ENCODE measurements at regions not wholly inside any gene's neighbourhood (a gene's known extent, or its start where the extent isn't known, plus 50 kb on each side); places are given as distances from the start of the nearest gene placed in this dataset.

- no peaks in the 10 kb centered on the region for H3K27me3 ChIP-seq (replicated peaks; ENCODE audit: insufficient read depth, low read depth, low read length, poor library complexity)
- TF ChIP-seq EZH2 (IDR thresholded peaks at IDR 0.05; ENCODE audit: borderline replicate concordance, low read depth, low read length, poor library complexity, severe bottlenecking) (no peak), CTCF (conservative IDR thresholded peaks at IDR 0.05; ENCODE audit: low read depth, low read length) (no peak)
- no peak overlapping the region for H3K4me3 ChIP-seq (ENCODE audit: low read depth, low read length, poor library complexity, severe bottlenecking)
- no peaks in the 10 kb centered on the region for H3K4me1 ChIP-seq (ENCODE audit: insufficient read depth, low read length, poor library complexity, severe bottlenecking)
- intact Hi-C loops (cut with micrococcal nuclease; ENCODE audit: unreplicated experiment) = no loop called here
- no peak overlapping the region for H3K27ac ChIP-seq (ENCODE audit: low read depth, low read length, poor library complexity, severe bottlenecking)
- POLR2A ChIA-PET (ENCODE audit: low non-redundant PET) = no interaction called here
- no peaks in the 10 kb centered on the region for H3K9me3 ChIP-seq (ENCODE audit: low read depth, low read length, poor library complexity, severe bottlenecking)
- no peak for DNase-seq (ENCODE audit: low spot score)
- no peaks in the 10 kb centered on the region for H3K36me3 ChIP-seq (ENCODE audit: insufficient read depth, low read length, poor library complexity, severe bottlenecking)
- CTCF ChIA-PET = no interaction called here
- BruUV-seq (replicated peaks) = no TSS peak
Observed at GRCh38 chr17:34782271-34782670, 179.0 kb downstream of the CCT6B start.

GRCh38 chr17:34781571-34782108 lies 179.6 kb downstream of the CCT6B start:
- no peaks in the 10 kb centered on the region for H3K36me3 ChIP-seq (ENCODE audit: insufficient read depth, low read length, poor library complexity, severe bottlenecking)
- no peaks in the 10 kb centered on the region for H3K9me3 ChIP-seq (ENCODE audit: low read depth, low read length, poor library complexity, severe bottlenecking)
- no peaks in the 10 kb centered on the region for H3K4me1 ChIP-seq (ENCODE audit: insufficient read depth, low read length, poor library complexity, severe bottlenecking)
- H3K4me3 ChIP-seq (ENCODE audit: low read depth, low read length, poor library complexity, severe bottlenecking) = no peak overlapping the region
- DNase-seq (ENCODE audit: low spot score) = peak; percentile 49
- CTCF ChIA-PET = no interaction called here
- no TSS peak for BruUV-seq (replicated peaks)
- no peak overlapping the region for H3K27ac ChIP-seq (ENCODE audit: low read depth, low read length, poor library complexity, severe bottlenecking)
- H3K27me3 ChIP-seq (replicated peaks; ENCODE audit: insufficient read depth, low read depth, low read length, poor library complexity) = no peaks in the 10 kb centered on the region
- POLR2A ChIA-PET (ENCODE audit: low non-redundant PET) = no interaction called here
- TF ChIP-seq CTCF (conservative IDR thresholded peaks at IDR 0.05; ENCODE audit: low read depth, low read length) (no peak), EZH2 (IDR thresholded peaks at IDR 0.05; ENCODE audit: borderline replicate concordance, low read depth, low read length, poor library complexity, severe bottlenecking) (no peak)
- intact Hi-C loops (cut with micrococcal nuclease; ENCODE audit: unreplicated experiment) = no loop called here

GRCh38 chr17:34781071-34781470 lies 180.2 kb downstream of the CCT6B start:
- no peak for DNase-seq (ENCODE audit: low spot score)
- POLR2A ChIA-PET (ENCODE audit: low non-redundant PET) = no interaction called here
- CTCF ChIA-PET = no interaction called here

More at GRCh38 chr17:34781071-34781470, 180.2 kb downstream of the CCT6B start:
- BruUV-seq (replicated peaks) = no TSS peak
- Histone ChIP-seq H3K9me3 (ENCODE audit: low read depth, low read length, poor library complexity, severe bottlenecking) (no peaks in the 10 kb centered on the region), H3K4me3 (ENCODE audit: low read depth, low read length, poor library complexity, severe bottlenecking) (no peak overlapping the region), H3K4me1 (ENCODE audit: insufficient read depth, low read length, poor library complexity, severe bottlenecking) (no peaks in the 10 kb centered on the region), H3K27ac (ENCODE audit: low read depth, low read length, poor library complexity, severe bottlenecking) (no peak overlapping the region), H3K36me3 (ENCODE audit: insufficient read depth, low read length, poor library complexity, severe bottlenecking) (no peaks in the 10 kb centered on the region), H3K27me3 (replicated peaks; ENCODE audit: insufficient read depth, low read depth, low read length, poor library complexity) (no peaks in the 10 kb centered on the region)
- intact Hi-C loops (cut with micrococcal nuclease; ENCODE audit: unreplicated experiment) = no loop called here
- no peak for TF ChIP-seq CTCF (conservative IDR thresholded peaks at IDR 0.05; ENCODE audit: low read depth, low read length)
- no peak for TF ChIP-seq EZH2 (IDR thresholded peaks at IDR 0.05; ENCODE audit: borderline replicate concordance, low read depth, low read length, poor library complexity, severe bottlenecking)

Measured in A673 (cell line).